ENCODE measurements at regions not wholly inside any gene's neighbourhood (a gene's known extent, or its start where the extent isn't known, plus 50 kb on each side); places are given as distances from the start of the nearest gene placed in this dataset.

DNA sequence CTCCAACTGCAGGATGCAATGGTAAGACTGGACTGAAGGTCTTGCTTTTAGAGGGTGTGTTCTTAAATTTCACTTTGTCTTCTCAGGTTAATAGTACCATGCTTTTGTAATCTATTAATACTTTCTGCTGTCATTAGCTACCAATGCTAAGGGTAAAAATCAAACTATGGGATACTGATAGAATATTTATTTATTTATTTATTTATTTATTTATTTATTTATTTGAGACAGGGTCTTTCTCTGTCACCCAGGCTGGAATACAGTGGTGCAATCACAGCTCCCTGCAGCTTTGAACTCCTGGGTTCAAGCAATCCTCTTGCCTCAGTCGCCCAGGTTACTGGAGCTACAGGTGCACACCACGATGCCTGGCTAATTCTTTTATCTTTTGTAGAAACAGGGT, 152.1 kb downstream of the SPP2 start:
- Histone ChIP-seq H3K79me2 (ENCODE audit: insufficient read depth, low read length) (no peaks in the 10 kb centered on the region), H3K27ac (ENCODE audit: insufficient read length, low read depth, low read length) (no peak overlapping the region), H3K23me2 (ENCODE audit: insufficient read length, low read depth, low read length, poor library complexity, severe bottlenecking) (no peaks in the 10 kb centered on the region), H3K56ac (ENCODE audit: insufficient read length, low read depth, low read length) (no peak overlapping the region), H3K9me3 (ENCODE audit: control insufficient read depth, low read depth, low read length) (no peaks in the 10 kb centered on the region), H3K4me2 (ENCODE audit: insufficient read depth, insufficient read length, low read length) (no peak overlapping the region), H2BK12ac (ENCODE audit: insufficient read length, low read depth, low read length) (no peak overlapping the region), H4K5ac (ENCODE audit: insufficient read length, low read depth, low read length) (no peak overlapping the region), H3K14ac (ENCODE audit: insufficient read depth, low read length) (no peak overlapping the region), H3K4me1 (ENCODE audit: insufficient read depth, low read length) (no peaks in the 10 kb centered on the region), H3K79me1 (ENCODE audit: insufficient read depth, low read depth, low read length, poor library complexity, severe bottlenecking) (no peaks in the 10 kb centered on the region), H3K9ac (ENCODE audit: extremely low read depth, insufficient read length, low read length) (no peak overlapping the region), H3K23ac (ENCODE audit: insufficient read length, low read depth, low read length) (no peak overlapping the region), H4K8ac (replicated peaks; ENCODE audit: insufficient read length, low read depth, low read length) (no peak overlapping the region), H2AFZ (ENCODE audit: low read length) (no peak overlapping the region), H3K27me3 (ENCODE audit: insufficient read depth, low read length) (no peaks in the 10 kb centered on the region), H2BK5ac (ENCODE audit: insufficient read length, low read length) (no peak overlapping the region), H4K20me1 (ENCODE audit: control insufficient read depth, insufficient read depth, insufficient read length) (no peaks in the 10 kb centered on the region), H3K18ac (ENCODE audit: insufficient read length, low read depth, low read length) (no peak overlapping the region), H2BK120ac (ENCODE audit: low read depth, low read length, poor library complexity, severe bottlenecking) (no peak overlapping the region), H2BK15ac (ENCODE audit: low read depth, low read length) (no peak overlapping the region), H2BK20ac (ENCODE audit: low read depth, low read length, poor library complexity, severe bottlenecking) (no peak overlapping the region), H4K91ac (ENCODE audit: insufficient read length, low read depth, low read length) (no peak overlapping the region), H3T11ph (ENCODE audit: low read length) (no peak overlapping the region), H2AK5ac (ENCODE audit: insufficient read length, low read length) (no peak overlapping the region), H3K4ac (ENCODE audit: low read depth, low read length) (no peak overlapping the region)
- no peaks in the 10 kb centered on the region for H3K4me1 Mint-ChIP-seq
- TF ChIP-seq, protein P1, sequence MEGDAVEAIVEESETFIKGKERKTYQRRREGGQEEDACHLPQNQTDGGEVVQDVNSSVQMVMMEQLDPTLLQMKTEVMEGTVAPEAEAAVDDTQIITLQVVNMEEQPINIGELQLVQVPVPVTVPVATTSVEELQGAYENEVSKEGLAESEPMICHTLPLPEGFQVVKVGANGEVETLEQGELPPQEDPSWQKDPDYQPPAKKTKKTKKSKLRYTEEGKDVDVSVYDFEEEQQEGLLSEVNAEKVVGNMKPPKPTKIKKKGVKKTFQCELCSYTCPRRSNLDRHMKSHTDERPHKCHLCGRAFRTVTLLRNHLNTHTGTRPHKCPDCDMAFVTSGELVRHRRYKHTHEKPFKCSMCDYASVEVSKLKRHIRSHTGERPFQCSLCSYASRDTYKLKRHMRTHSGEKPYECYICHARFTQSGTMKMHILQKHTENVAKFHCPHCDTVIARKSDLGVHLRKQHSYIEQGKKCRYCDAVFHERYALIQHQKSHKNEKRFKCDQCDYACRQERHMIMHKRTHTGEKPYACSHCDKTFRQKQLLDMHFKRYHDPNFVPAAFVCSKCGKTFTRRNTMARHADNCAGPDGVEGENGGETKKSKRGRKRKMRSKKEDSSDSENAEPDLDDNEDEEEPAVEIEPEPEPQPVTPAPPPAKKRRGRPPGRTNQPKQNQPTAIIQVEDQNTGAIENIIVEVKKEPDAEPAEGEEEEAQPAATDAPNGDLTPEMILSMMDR (conservative IDR thresholded peaks at IDR 0.05), result no peak
- H3K27me3 Mint-ChIP-seq (ENCODE audit: low read depth), result peaks cover 12% of the 10 kb centered on the region
- H3K9me3 Mint-ChIP-seq, result peaks cover 13 to 27% of the 10 kb centered on the region in 2 experiments
- H3K36me3 Mint-ChIP-seq (ENCODE audit: insufficient read depth in 1 of 3, low read depth in 3 of 3), result peaks cover 0 to 5% (median 3%) of the 10 kb centered on the region in 3 experiments; a peak in 3 of 7 replicates
- WGBS (ENCODE audit: extremely low coverage, insufficient read length, low lambda C conversion rate), result no CpG with 5 or more reads among the region's 2 CpGs
- no peak for DNase-seq
- no peak overlapping the region for H3K27ac Mint-ChIP-seq
- H3K4me3 Mint-ChIP-seq, result no peak overlapping the region

Data from H9 (cell line).